ENCODE measurements at regions not wholly inside any gene's neighbourhood (a gene's known extent, or its start where the extent isn't known, plus 50 kb on each side); places are given as distances from the start of the nearest gene placed in this dataset.

GRCh38 chr4:14131335-14131734, 503.8 kb upstream of the BOD1L1 start:
- no peak overlapping the region for H4K91ac ChIP-seq (ENCODE audit: insufficient read length, low read depth, low read length)
- Mint-ChIP-seq H3K9me3 (no peaks in the 10 kb centered on the region), H3K4me3 (no peak overlapping the region), H3K27ac (no peak overlapping the region), H3K36me3 (ENCODE audit: insufficient read depth in 1 of 3, low read depth in 3 of 3) (no peaks in the 10 kb centered on the region; a peak in 1 of 7 replicates), H3K4me1 (no peaks in the 10 kb centered on the region), H3K27me3 (ENCODE audit: low read depth) (no peaks in the 10 kb centered on the region; the same call in 1 of the 2 replicates)
- no peak overlapping the region for H3K9ac ChIP-seq (ENCODE audit: extremely low read depth, insufficient read length, low read length)
- H2AFZ ChIP-seq (ENCODE audit: low read length), result no peak overlapping the region
- no peak overlapping the region for H2BK12ac ChIP-seq (ENCODE audit: insufficient read length, low read depth, low read length)
- no peak overlapping the region for H3K23ac ChIP-seq (ENCODE audit: insufficient read length, low read depth, low read length)
- H3K4me1 ChIP-seq (ENCODE audit: insufficient read depth, low read length), result no peaks in the 10 kb centered on the region
- no peak for TF ChIP-seq CTCF (conservative IDR thresholded peaks at IDR 0.05)
- no peak overlapping the region for H4K8ac ChIP-seq (replicated peaks; ENCODE audit: insufficient read length, low read depth, low read length)
- no peak overlapping the region for H3T11ph ChIP-seq (ENCODE audit: low read length)
- H2BK20ac ChIP-seq (ENCODE audit: low read depth, low read length, poor library complexity, severe bottlenecking), result no peak overlapping the region
- no peaks in the 10 kb centered on the region for H3K79me2 ChIP-seq (ENCODE audit: insufficient read depth, low read length)
- no peak overlapping the region for H3K27ac ChIP-seq (ENCODE audit: insufficient read length, low read depth, low read length)
- H4K20me1 ChIP-seq (ENCODE audit: control insufficient read depth, insufficient read depth, insufficient read length), result no peaks in the 10 kb centered on the region
- no peaks in the 10 kb centered on the region for H3K79me1 ChIP-seq (ENCODE audit: insufficient read depth, low read depth, low read length, poor library complexity, severe bottlenecking)
- H3K14ac ChIP-seq (ENCODE audit: insufficient read depth, low read length), result no peak overlapping the region
- no CpG with 5 or more reads among the region's 1 CpG for WGBS (ENCODE audit: extremely low coverage, insufficient read length, low lambda C conversion rate)
- H3K4me2 ChIP-seq (ENCODE audit: insufficient read depth, insufficient read length, low read length), result no peak overlapping the region
- H2AK5ac ChIP-seq (ENCODE audit: insufficient read length, low read length), result no peak overlapping the region
- H2BK15ac ChIP-seq (ENCODE audit: low read depth, low read length), result no peak overlapping the region
- H2BK5ac ChIP-seq (ENCODE audit: insufficient read length, low read length), result no peak overlapping the region
- no peaks in the 10 kb centered on the region for H3K27me3 ChIP-seq (ENCODE audit: insufficient read depth, low read length)
- no peak overlapping the region for H3K56ac ChIP-seq (ENCODE audit: insufficient read length, low read depth, low read length)
- no peaks in the 10 kb centered on the region for H3K9me3 ChIP-seq (ENCODE audit: control insufficient read depth, low read depth, low read length)
- H2BK120ac ChIP-seq (ENCODE audit: low read depth, low read length, poor library complexity, severe bottlenecking), result no peak overlapping the region
- no peak for DNase-seq
- H3K23me2 ChIP-seq (ENCODE audit: insufficient read length, low read depth, low read length, poor library complexity, severe bottlenecking), result no peaks in the 10 kb centered on the region
- no peak overlapping the region for H3K18ac ChIP-seq (ENCODE audit: insufficient read length, low read depth, low read length)
- no peak overlapping the region for H3K4ac ChIP-seq (ENCODE audit: low read depth, low read length)
- H4K5ac ChIP-seq (ENCODE audit: insufficient read length, low read depth, low read length), result no peak overlapping the region

All from H9 (cell line).